ENCODE measurements at regions not wholly inside any gene's neighbourhood (a gene's known extent, or its start where the extent isn't known, plus 50 kb on each side); places are given as distances from the start of the nearest gene placed in this dataset.

DNA sequence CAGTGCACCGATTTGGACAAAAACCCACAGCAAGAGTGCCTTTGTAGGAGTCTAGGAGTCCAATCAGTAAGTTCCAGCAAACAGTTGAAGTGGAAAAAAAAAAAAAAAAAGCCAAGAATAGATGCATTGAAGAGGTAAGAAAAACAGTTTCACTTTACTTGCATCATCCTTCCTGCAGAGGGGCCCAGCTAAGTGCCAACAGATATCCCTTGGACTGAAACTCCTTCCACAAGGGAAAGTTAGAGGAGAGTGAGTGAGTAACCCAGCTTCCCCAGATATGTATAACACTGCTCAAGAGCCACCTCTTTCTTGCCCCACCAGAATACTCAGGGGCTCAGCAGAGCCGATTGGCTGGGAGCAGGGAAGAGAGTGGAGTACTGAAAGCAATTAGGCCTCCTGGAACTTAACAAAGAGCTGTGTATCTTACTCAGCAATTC lies 617.7 kb upstream of the SMIM31 start:
- Histone ChIP-seq H2BK120ac (replicated peaks; ENCODE audit: low read depth, low read length) (no peak overlapping the region), H3K4me3 (ENCODE audit: extremely low read depth in 1 of 4, insufficient read depth in 2 of 4, low read depth in 3 of 4, low read length in 4 of 4) (no peak overlapping the region), H3K79me2 (ENCODE audit: control insufficient read depth in 1 of 2, insufficient read depth in 2 of 2, low read length in 2 of 2) (no peaks in the 10 kb centered on the region), H3K27ac (ENCODE audit: low read depth, low read length) (no peak overlapping the region), H2BK5ac (ENCODE audit: low read depth, low read length) (no peak overlapping the region), H3K14ac (ENCODE audit: insufficient read length) (no peak overlapping the region), H3K36me3 (ENCODE audit: control insufficient read depth in 2 of 4, insufficient read depth in 4 of 4, low read length in 3 of 4) (no peaks in the 10 kb centered on the region), H2AK5ac (ENCODE audit: low read depth, low read length) (0 out of 2 replicates have a peak overlapping the region, but pooled peaks have one; percentile 15), H4K8ac (ENCODE audit: extremely low read depth, insufficient read depth, low read length) (no peak overlapping the region), H3K27me3 (replicated peaks in 1 of 4; ENCODE audit: control insufficient read depth in 3 of 4, extremely low read depth in 1 of 4, insufficient read depth in 3 of 4, low read length in 3 of 4) (no peaks in the 10 kb centered on the region), H2AFZ (ENCODE audit: low read length) (peak overlapping the region; percentile 95), H3K23ac (ENCODE audit: insufficient read length) (no peak overlapping the region), H3K79me1 (ENCODE audit: low read depth, low read length) (no peaks in the 10 kb centered on the region), H3K18ac (ENCODE audit: extremely low read depth, low read length) (no peak overlapping the region), H3K4me2 (ENCODE audit: insufficient read depth in 1 of 2, low read depth in 2 of 2, low read length in 2 of 2) (no peak overlapping the region), H4K20me1 (replicated peaks in 1 of 2; ENCODE audit: control insufficient read depth in 1 of 2, insufficient read depth in 2 of 2, low read length in 2 of 2) (no peaks in the 10 kb centered on the region), H3K9me3 (ENCODE audit: insufficient read depth in 2 of 2, low read depth in 1 of 2, low read length in 1 of 2) (peaks cover 7 to 8% of the 10 kb centered on the region in 2 experiments; a peak in 2 of 4 replicates), H3K56ac (replicated peaks; ENCODE audit: insufficient read length, low read depth, low read length) (no peak overlapping the region), H2BK15ac (ENCODE audit: low read length) (no peak overlapping the region), H3K4me1 (replicated peaks in 1 of 4; ENCODE audit: control insufficient read depth in 3 of 4, insufficient read depth in 4 of 4, low read length in 3 of 4) (peaks cover 0 to 8% (median 0%) of the 10 kb centered on the region in 4 experiments; a peak in 2 of 7 replicates), H2BK20ac (ENCODE audit: low read length) (no peak overlapping the region), H3K9ac (replicated peaks in 1 of 4; ENCODE audit: extremely low read depth in 1 of 4, low read depth in 3 of 4, low read length in 3 of 4) (no peak overlapping the region), H4K5ac (ENCODE audit: insufficient read length, low read depth, low read length) (no peak overlapping the region), H3K4ac (replicated peaks; ENCODE audit: insufficient read length, low read depth, low read length) (no peak overlapping the region), H2BK12ac (ENCODE audit: low read depth, low read length) (peak overlapping the region; percentile 92; the same call in 1 of the 2 replicates), H4K91ac (replicated peaks; ENCODE audit: insufficient read length, low read length) (no peak overlapping the region), H3K23me2 (ENCODE audit: low read depth, low read length) (no peaks in the 10 kb centered on the region)
- WGBS, 2 experiments (ENCODE audit: extremely low coverage in 1 of 2, insufficient coverage in 1 of 2, insufficient read length in 1 of 2, insufficient replicate concordance in 2 of 2, low coverage in 1 of 2, low lambda C conversion rate in 2 of 2, missing lambda C conversion rate in 1 of 2): 92% methylated on average over 2 of the region's 2 CpGs; no CpG with 5 or more reads in 1 of the 2 experiments
- ChIA-PET CTCF (ENCODE audit: partially characterized antibody) (interaction anchor here (0.5 kb wide), 1 partner anchor 839 kb away, joined by 3 read pairs; no protein-coding TSS in a partner anchor), POLR2A (ENCODE audit: partially characterized antibody) (no interaction called here)
- FAIRE-seq (no peak), DNase-seq (ENCODE audit: low read depth in 1 of 2, low spot score in 2 of 2) (no peak)
- no peak for TF ChIP-seq TAF7 (optimal IDR thresholded peaks at IDR 0.05; ENCODE audit: borderline replicate concordance, low read depth, low read length)
- TF ChIP-seq MAFK (IDR thresholded peaks at IDR 0.05; ENCODE audit: low read depth, low read length): no peak
- TF ChIP-seq EGR1 (IDR thresholded peaks at IDR 0.05; ENCODE audit: borderline replicate concordance, low read depth, low read length): no peak
- TF ChIP-seq NANOG (IDR thresholded peaks at IDR 0.05; ENCODE audit: insufficient read depth, low read depth, low read length, poor library complexity, severe bottlenecking): no peak
- TF ChIP-seq RNF2 (IDR thresholded peaks at IDR 0.05; ENCODE audit: borderline replicate concordance, low read depth, low read length, missing control alignments, poor library complexity, severe bottlenecking): no peak
- no peak for TF ChIP-seq GABPA (IDR thresholded peaks at IDR 0.05; ENCODE audit: borderline replicate concordance, insufficient read depth, low read length)
- TF ChIP-seq BRCA1 (IDR thresholded peaks at IDR 0.05; ENCODE audit: low read depth, low read length): no peak
- TF ChIP-seq KDM4A (IDR thresholded peaks at IDR 0.05; ENCODE audit: low read depth, low read length, severe bottlenecking): no peak
- TF ChIP-seq YY1 (IDR thresholded peaks at IDR 0.05; ENCODE audit: low read depth, low read length): no peak

All from H1 (cell line).